ENCODE measurements at regions not wholly inside any gene's neighbourhood (a gene's known extent, or its start where the extent isn't known, plus 50 kb on each side); places are given as distances from the start of the nearest gene placed in this dataset.

DNA sequence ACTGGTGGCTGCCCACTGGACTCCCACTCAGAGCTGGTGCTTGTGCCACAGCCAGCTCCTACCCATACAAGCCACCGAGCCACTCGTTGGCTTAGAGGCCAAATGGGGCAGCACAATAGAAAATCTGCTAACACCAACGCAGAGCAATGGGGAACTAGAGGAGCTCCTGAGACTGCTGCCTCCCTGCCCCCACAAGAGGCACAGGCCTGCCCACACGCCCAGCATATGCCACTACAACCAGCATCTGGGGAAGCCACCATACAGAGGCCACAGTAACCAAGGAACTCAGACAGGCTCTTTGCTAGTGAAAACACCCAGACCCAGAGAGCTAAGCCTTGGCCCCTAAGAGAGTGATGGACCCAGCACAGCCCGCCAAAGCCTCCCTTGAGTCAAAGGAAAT is 231.2 kb upstream of the RAB6C start:
- Histone ChIP-seq H3K27me3 (ENCODE audit: insufficient read depth, poor library complexity, severe bottlenecking) (no peaks in the 10 kb centered on the region), H3K27ac (replicated peaks) (no peak overlapping the region), H3K4me3 (replicated peaks; ENCODE audit: insufficient read depth, low read length) (no peak overlapping the region)
- no peak for DNase-seq (ENCODE audit: low read depth in 1 of 2, low spot score in 1 of 2)
- TF ChIP-seq, protein P1, sequence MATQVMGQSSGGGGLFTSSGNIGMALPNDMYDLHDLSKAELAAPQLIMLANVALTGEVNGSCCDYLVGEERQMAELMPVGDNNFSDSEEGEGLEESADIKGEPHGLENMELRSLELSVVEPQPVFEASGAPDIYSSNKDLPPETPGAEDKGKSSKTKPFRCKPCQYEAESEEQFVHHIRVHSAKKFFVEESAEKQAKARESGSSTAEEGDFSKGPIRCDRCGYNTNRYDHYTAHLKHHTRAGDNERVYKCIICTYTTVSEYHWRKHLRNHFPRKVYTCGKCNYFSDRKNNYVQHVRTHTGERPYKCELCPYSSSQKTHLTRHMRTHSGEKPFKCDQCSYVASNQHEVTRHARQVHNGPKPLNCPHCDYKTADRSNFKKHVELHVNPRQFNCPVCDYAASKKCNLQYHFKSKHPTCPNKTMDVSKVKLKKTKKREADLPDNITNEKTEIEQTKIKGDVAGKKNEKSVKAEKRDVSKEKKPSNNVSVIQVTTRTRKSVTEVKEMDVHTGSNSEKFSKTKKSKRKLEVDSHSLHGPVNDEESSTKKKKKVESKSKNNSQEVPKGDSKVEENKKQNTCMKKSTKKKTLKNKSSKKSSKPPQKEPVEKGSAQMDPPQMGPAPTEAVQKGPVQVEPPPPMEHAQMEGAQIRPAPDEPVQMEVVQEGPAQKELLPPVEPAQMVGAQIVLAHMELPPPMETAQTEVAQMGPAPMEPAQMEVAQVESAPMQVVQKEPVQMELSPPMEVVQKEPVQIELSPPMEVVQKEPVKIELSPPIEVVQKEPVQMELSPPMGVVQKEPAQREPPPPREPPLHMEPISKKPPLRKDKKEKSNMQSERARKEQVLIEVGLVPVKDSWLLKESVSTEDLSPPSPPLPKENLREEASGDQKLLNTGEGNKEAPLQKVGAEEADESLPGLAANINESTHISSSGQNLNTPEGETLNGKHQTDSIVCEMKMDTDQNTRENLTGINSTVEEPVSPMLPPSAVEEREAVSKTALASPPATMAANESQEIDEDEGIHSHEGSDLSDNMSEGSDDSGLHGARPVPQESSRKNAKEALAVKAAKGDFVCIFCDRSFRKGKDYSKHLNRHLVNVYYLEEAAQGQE (IDR thresholded peaks at IDR 0.05; ENCODE audit: insufficient replicate concordance, low read depth) = no peak
- TF ChIP-seq SPI1 (IDR thresholded peaks at IDR 0.05; ENCODE audit: borderline replicate concordance, low read depth) = no peak
- TF ChIP-seq POLR2AphosphoS5 (IDR thresholded peaks at IDR 0.05; ENCODE audit: low read depth) = no peak
- no peak for TF ChIP-seq GABPA (IDR thresholded peaks at IDR 0.05; ENCODE audit: low read depth)

GRCh38 chr2:129748653-129749052 is 230.8 kb upstream of the RAB6C start:
- no peak overlapping the region for H3K27ac ChIP-seq (replicated peaks)
- no peak overlapping the region for H3K4me3 ChIP-seq (replicated peaks; ENCODE audit: insufficient read depth, low read length)
- no peaks in the 10 kb centered on the region for H3K27me3 ChIP-seq (ENCODE audit: insufficient read depth, poor library complexity, severe bottlenecking)
- DNase-seq (ENCODE audit: low read depth in 1 of 2, low spot score in 1 of 2) = no peak
- no peak for TF ChIP-seq GABPA (IDR thresholded peaks at IDR 0.05; ENCODE audit: low read depth)
- TF ChIP-seq POLR2AphosphoS5 (IDR thresholded peaks at IDR 0.05; ENCODE audit: low read depth) = no peak
- no peak for TF ChIP-seq CTCF (IDR thresholded peaks at IDR 0.05; ENCODE audit: insufficient read depth, low read length)
- TF ChIP-seq SPI1 (IDR thresholded peaks at IDR 0.05; ENCODE audit: borderline replicate concordance, low read depth) = no peak
- TF ChIP-seq, protein P1 (IDR thresholded peaks at IDR 0.05; ENCODE audit: insufficient replicate concordance, low read depth) = no peak

GRCh38 chr2:129751409-129751808 is 228.1 kb upstream of the RAB6C start:
- Histone ChIP-seq H3K4me3 (replicated peaks; ENCODE audit: insufficient read depth, low read length) (no peak overlapping the region), H3K27me3 (ENCODE audit: insufficient read depth, poor library complexity, severe bottlenecking) (no peaks in the 10 kb centered on the region), H3K27ac (replicated peaks) (no peak overlapping the region)
- no peak for DNase-seq (ENCODE audit: low read depth in 1 of 2, low spot score in 1 of 2)
- TF ChIP-seq, protein P1 (IDR thresholded peaks at IDR 0.05; ENCODE audit: insufficient replicate concordance, low read depth) = no peak
- TF ChIP-seq POLR2AphosphoS5 (IDR thresholded peaks at IDR 0.05; ENCODE audit: low read depth) (no peak), GABPA (IDR thresholded peaks at IDR 0.05; ENCODE audit: low read depth) (no peak), SPI1 (IDR thresholded peaks at IDR 0.05; ENCODE audit: borderline replicate concordance, low read depth) (no peak), CTCF (IDR thresholded peaks at IDR 0.05; ENCODE audit: insufficient read depth, low read length) (no peak)

Data from HL-60 (cell line).